Stomach (tissue), 4 donors: ENCODE measurements at regions not wholly inside any gene's neighbourhood (a gene's known extent, or its start where the extent isn't known, plus 50 kb on each side); places are given as distances from the start of the nearest gene placed in this dataset.

Source experiments
- CTCF ChIP-seq, 7 experiments: fragments of 450-650 bp in 4 of 7; fragments of 200-600 bp in 3 of 7; sonication (generic) in 3 of 7; IDR thresholded peaks; one replicate each; pipeline ENCODE4 v1.5.1; 2016 to 2019; ENCODE audit warnings: antibody characterized with exemption in 7 of 7, control low read depth in 2 of 7, mild to moderate bottlenecking in 1 of 7
- EP300 ChIP-seq: sonication (generic); formaldehyde crosslinking; IDR thresholded peaks from one replicate; pipeline ENCODE4 v1.6.1; 2017; ENCODE audit warnings: antibody characterized with exemption
- POLR2A ChIP-seq, 4 donors: fragments of 450-650 bp; IDR thresholded peaks; one replicate each; pipeline ENCODE4 v1.6.1; 2016; ENCODE audit warnings: antibody characterized with exemption in 4 of 4, control low read depth in 2 of 4, mild to moderate bottlenecking in 1 of 4, moderate library complexity in 1 of 4

GRCh38 chr15:39501366-39502081 lies 79.4 kb upstream of the THBS1 start:
- no peak for TF ChIP-seq CTCF (IDR thresholded peaks at IDR 0.05)
- no peak for TF ChIP-seq POLR2A (IDR thresholded peaks at IDR 0.05)
- no peak for TF ChIP-seq EP300
